MCF 10A (cell line): ENCODE measurements at regions not wholly inside any gene's neighbourhood (a gene's known extent, or its start where the extent isn't known, plus 50 kb on each side); places are given as distances from the start of the nearest gene placed in this dataset.

Source experiments
- BruUV-seq: library from RNA; stranded (reverse); fragments of 400-500 nt; replicated peaks from 2 replicates; lab custom pipeline; 2021; lab: Mats Ljungman, UMichigan
- CTCF ChIA-PET: fragments of 300-600 bp; sonication (Branson Sonifier 250); formaldehyde crosslinking; extraction: SDS; loops from one replicate; lab custom pipeline; 2021; ENCODE audit warnings: antibody characterized with exemption, inconsistent platforms; lab: Yijun Ruan, JAX
- POLR2A ChIA-PET: fragments of 300-600, 350-650 bp; sonication (Branson Sonifier 250); formaldehyde crosslinking; extraction: SDS; loops from one replicate; lab custom pipeline; 2020; ENCODE audit warnings: antibody characterized with exemption, inconsistent platforms; lab: Yijun Ruan, JAX
- DNase-seq: peaks from one replicate; pipeline ENCODE4 v3.0.0-alpha.2; 2018; ENCODE audit not compliant: unreplicated experiment
- H3K27ac Mint-ChIP-seq: one replicate; pipeline ENCODE4 v1.8.0; 2022; ENCODE audit warnings: mild to moderate bottlenecking, low read depth, mixed read lengths; ENCODE audit not compliant: unreplicated experiment
- H3K27me3 Mint-ChIP-seq: one replicate; pipeline ENCODE4 v1.8.0; 2022; ENCODE audit warnings: mixed read lengths; ENCODE audit not compliant: insufficient read depth, unreplicated experiment
- H3K36me3 Mint-ChIP-seq: one replicate; pipeline ENCODE4 v1.8.0; 2022; ENCODE audit warnings: mild to moderate bottlenecking, moderate library complexity, mixed read lengths; ENCODE audit not compliant: insufficient read depth, unreplicated experiment
- H3K4me1 Mint-ChIP-seq: one replicate; pipeline ENCODE4 v1.8.0; 2022; ENCODE audit warnings: mixed read lengths; ENCODE audit not compliant: insufficient read depth, unreplicated experiment
- H3K4me3 Mint-ChIP-seq: one replicate; pipeline ENCODE4 v1.8.0; 2022; ENCODE audit warnings: mild to moderate bottlenecking, moderate library complexity, mixed read lengths; ENCODE audit not compliant: unreplicated experiment
- H3K9me3 Mint-ChIP-seq: one replicate; pipeline ENCODE4 v1.8.0; 2022; ENCODE audit warnings: mixed read lengths; ENCODE audit not compliant: unreplicated experiment
- CTCF ChIP-seq: fragments of 200-600 bp; IDR thresholded peaks from one replicate; pipeline ENCODE4 v1.8.0; 2022; ENCODE audit warnings: antibody characterized with exemption, mild to moderate bottlenecking; ENCODE audit not compliant: unreplicated experiment
- intact Hi-C: fragments of 100-400 bp; cut with micrococcal nuclease; formaldehyde crosslinking; loops from 2 replicates; pipeline ENCODE4 v1.14.1; 2022

GRCh38 chr15:91783451-91783850 lies 70.1 kb upstream of the SLCO3A1 start:
- peaks cover 17% of the 10 kb centered on the region for H3K27me3 Mint-ChIP-seq
- CTCF ChIA-PET = interaction anchor here (0.8 kb wide), 1 partner anchor 198 kb away, joined by 3 read pairs; no protein-coding TSS in a partner anchor
- POLR2A ChIA-PET = no interaction called here
- H3K27ac Mint-ChIP-seq = no peak overlapping the region
- no peak for DNase-seq
- H3K36me3 Mint-ChIP-seq = no peaks in the 10 kb centered on the region
- no peaks in the 10 kb centered on the region for H3K9me3 Mint-ChIP-seq
- no peak overlapping the region for H3K4me3 Mint-ChIP-seq
- no peaks in the 10 kb centered on the region for H3K4me1 Mint-ChIP-seq
- no peak for TF ChIP-seq CTCF
- intact Hi-C loops = no loop called here
- no TSS peak for BruUV-seq

DNA sequence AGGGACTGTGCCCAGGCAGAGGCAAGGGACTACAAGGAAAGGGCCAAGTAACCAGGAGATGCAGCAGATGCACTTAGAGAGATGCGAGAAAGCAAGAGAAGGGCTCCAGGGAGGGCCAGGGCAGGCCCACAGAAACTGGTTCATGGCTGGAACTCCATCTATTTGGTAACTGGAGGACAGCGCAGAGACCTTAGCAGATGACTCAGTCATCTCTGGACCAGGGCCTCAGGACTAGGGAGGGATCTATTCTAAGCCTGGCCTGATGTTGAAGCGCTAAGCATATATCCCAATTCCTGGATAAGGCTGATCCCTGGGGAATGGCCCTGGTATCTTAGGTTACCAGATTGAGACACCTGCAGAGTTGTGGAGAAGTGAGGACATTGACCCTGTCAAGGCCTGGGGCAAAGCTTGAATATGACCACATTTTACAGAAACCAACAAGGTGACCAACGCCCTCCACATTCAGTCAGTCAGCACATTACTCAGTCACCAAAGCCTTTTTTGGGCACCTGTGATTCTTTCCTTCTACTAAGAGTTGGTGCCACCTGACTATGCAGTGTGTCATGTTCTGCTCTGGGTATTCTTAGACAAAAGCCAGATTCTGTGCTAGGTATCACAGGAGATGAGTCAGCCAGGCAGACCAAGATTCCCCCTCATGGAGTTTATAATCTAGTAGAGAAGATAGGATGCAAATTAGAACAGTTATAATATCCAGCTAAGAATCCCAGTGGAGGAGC lies 68.4 kb upstream of the SLCO3A1 start:
- DNase-seq = no peak
- Mint-ChIP-seq H3K27me3 (peaks cover 3% of the 10 kb centered on the region), H3K4me3 (no peak overlapping the region), H3K27ac (no peak overlapping the region), H3K4me1 (no peaks in the 10 kb centered on the region), H3K36me3 (no peaks in the 10 kb centered on the region), H3K9me3 (no peaks in the 10 kb centered on the region)
- CTCF ChIA-PET = interaction anchor here (0.8 to 1.3 kb wide), 2 partner anchors 68 to 338 kb away, joined by 3 read pairs; no protein-coding TSS in a partner anchor
- POLR2A ChIA-PET = no interaction called here
- BruUV-seq = no TSS peak
- intact Hi-C loops = no loop called here
- no peak for TF ChIP-seq CTCF

GRCh38 chr15:91787198-91787597 lies 66.3 kb upstream of the SLCO3A1 start:
- ChIA-PET POLR2A (interaction anchor here (0.6 kb wide), 1 partner anchor 389 kb away, joined by 3 read pairs; no protein-coding TSS in a partner anchor), CTCF (interaction anchor here (0.5 to 2.0 kb wide), 4 partner anchors 14 to 732 kb away, joined by 3 to 5 read pairs (median 3); no protein-coding TSS in a partner anchor)
- intact Hi-C loops = no loop called here
- no peak for TF ChIP-seq CTCF
- H3K9me3 Mint-ChIP-seq = no peaks in the 10 kb centered on the region
- no TSS peak for BruUV-seq
- no peaks in the 10 kb centered on the region for H3K27me3 Mint-ChIP-seq
- no peak overlapping the region for H3K4me3 Mint-ChIP-seq
- H3K27ac Mint-ChIP-seq = no peak overlapping the region
- H3K36me3 Mint-ChIP-seq = no peaks in the 10 kb centered on the region
- DNase-seq = no peak
- peaks cover 4% of the 10 kb centered on the region for H3K4me1 Mint-ChIP-seq

GRCh38 chr15:91789136-91789535 lies 64.4 kb upstream of the SLCO3A1 start:
- Mint-ChIP-seq H3K27me3 (no peaks in the 10 kb centered on the region), H3K4me3 (no peak overlapping the region), H3K4me1 (peaks cover 4% of the 10 kb centered on the region), H3K27ac (no peak overlapping the region), H3K9me3 (no peaks in the 10 kb centered on the region), H3K36me3 (no peaks in the 10 kb centered on the region)
- no TSS peak for BruUV-seq
- CTCF ChIA-PET = interaction anchor here (1.4 kb wide), 1 partner anchor 83 kb away, joined by 6 read pairs; no protein-coding TSS in a partner anchor
- intact Hi-C loops = no loop called here
- DNase-seq = no peak
- POLR2A ChIA-PET = no interaction called here
- no peak for TF ChIP-seq CTCF
